IMR-90 (cell line): ENCODE measurements at regions not wholly inside any gene's neighbourhood (a gene's known extent, or its start where the extent isn't known, plus 50 kb on each side); places are given as distances from the start of the nearest gene placed in this dataset.

Experiments used
- ATAC-seq: fragments of 200-7000 bp; cut with Tn5 transposase; 2 replicates; pipeline ENCODE4 v1.9.1; 2020; ENCODE audit warnings: low read depth, mild to moderate bottlenecking, moderate library complexity
- BruUV-seq: library from RNA; stranded (reverse); fragments of 400-500 nt; replicated peaks from 2 replicates; lab custom pipeline; 2021; lab: Mats Ljungman, UMichigan
- CTCF ChIA-PET: fragments of 300-600 bp; formaldehyde crosslinking; extraction: SDS; loops from one replicate; lab custom pipeline; 2021; ENCODE audit warnings: antibody characterized with exemption; lab: Yijun Ruan, JAX
- POLR2A ChIA-PET: fragments of 300-600 bp; sonication (Branson Sonifier 250); formaldehyde crosslinking; loops from one replicate; lab custom pipeline; 2022; ENCODE audit warnings: antibody characterized with exemption; ENCODE audit not compliant: unreplicated experiment; lab: Charles Lee
- DNase-seq: peaks from one replicate; pipeline ENCODE4 v3.0.0; 2013
- H2AFZ ChIP-seq: replicated peaks from 2 replicates; pipeline ENCODE3; 2013; ENCODE audit warnings: low read length, mild to moderate bottlenecking; ENCODE audit not compliant: poor library complexity
- H2AK5ac ChIP-seq: 2 replicates; pipeline ENCODE4 v1.6.1; 2013; ENCODE audit warnings: low read depth, low read length, inconsistent platforms
- H2AK9ac ChIP-seq: replicated peaks from 2 replicates; pipeline ENCODE3; 2013; ENCODE audit warnings: mild to moderate bottlenecking, low read depth, low read length, moderate library complexity; ENCODE audit not compliant: poor library complexity
- H2BK120ac ChIP-seq: 2 replicates; pipeline ENCODE4 v1.6.1; 2013; ENCODE audit warnings: low read depth, low read length, inconsistent platforms
- H2BK15ac ChIP-seq: 3 replicates; pipeline ENCODE4 v1.6.1; 2013; ENCODE audit warnings: low read depth, low read length, inconsistent platforms
- H2BK20ac ChIP-seq: 2 replicates; pipeline ENCODE4 v1.6.1; 2013; ENCODE audit warnings: low read depth, mild to moderate bottlenecking, inconsistent platforms, low read length, moderate library complexity
- H2BK5ac ChIP-seq: 2 replicates; pipeline ENCODE4 v1.6.1; 2013; ENCODE audit warnings: mild to moderate bottlenecking, low read depth, low read length, inconsistent platforms; ENCODE audit not compliant: poor library complexity, severe bottlenecking
- H3K14ac ChIP-seq: replicated peaks from 2 replicates; pipeline ENCODE4 v1.6.1; 2013; ENCODE audit warnings: low read depth, low read length, inconsistent platforms
- H3K18ac ChIP-seq: 2 replicates; pipeline ENCODE4 v1.6.1; 2013; ENCODE audit warnings: low read depth, low read length, control low read depth
- H3K23ac ChIP-seq: 2 replicates; pipeline ENCODE4 v1.6.1; 2013; ENCODE audit warnings: low read depth, low read length, inconsistent platforms
- H3K27ac ChIP-seq: 2 replicates; pipeline ENCODE4 v1.5.1; 2013; ENCODE audit warnings: mild to moderate bottlenecking, control low read depth, low read length; ENCODE audit not compliant: insufficient read depth
- H3K27me3 ChIP-seq: 2 replicates; pipeline ENCODE4 v1.6.1; 2013; ENCODE audit warnings: low read length; ENCODE audit not compliant: control insufficient read depth, insufficient read depth
- H3K36me3 ChIP-seq: 2 replicates; pipeline ENCODE4 v1.6.1; 2013; ENCODE audit warnings: low read length, mixed read lengths; ENCODE audit not compliant: control insufficient read depth, insufficient read depth
- H3K4ac ChIP-seq: 2 replicates; pipeline ENCODE4 v1.6.1; 2013; ENCODE audit warnings: low read depth, low read length, inconsistent platforms
- H3K4me1 ChIP-seq: 2 replicates; pipeline ENCODE4 v1.6.1; 2013; ENCODE audit warnings: low read length, mixed read lengths; ENCODE audit not compliant: control insufficient read depth, insufficient read depth
- H3K4me2 ChIP-seq: 2 replicates; pipeline ENCODE4 v1.6.1; 2013; ENCODE audit warnings: low read depth, mild to moderate bottlenecking, control low read depth, low read length, moderate library complexity
- H3K4me3 ChIP-seq: 2 replicates; pipeline ENCODE4 v1.5.1; 2013; ENCODE audit warnings: low read depth, mild to moderate bottlenecking, control low read depth, low read length, moderate library complexity; ENCODE audit not compliant: insufficient read depth
- H3K56ac ChIP-seq: 2 replicates; pipeline ENCODE4 v1.6.1; 2013; ENCODE audit warnings: low read length, inconsistent platforms; ENCODE audit not compliant: insufficient read depth; ENCODE audit errors: extremely low read depth
- H3K79me1 ChIP-seq, 2 experiments: 2 replicates each; pipeline ENCODE4 v1.6.1; 2013; ENCODE audit warnings: low read length in 2 of 2, inconsistent platforms in 1 of 2, low read depth in 1 of 2
- H3K9ac ChIP-seq: 2 replicates; pipeline ENCODE4 v1.6.1; 2013; ENCODE audit warnings: low read depth, low read length, control low read depth
- H3K9me1 ChIP-seq: 2 replicates; pipeline ENCODE4 v1.6.1; 2013; ENCODE audit warnings: low read length, inconsistent platforms; ENCODE audit not compliant: insufficient read depth
- H3K9me3 ChIP-seq: 2 replicates; pipeline ENCODE4 v1.6.1; 2013; ENCODE audit warnings: low read length; ENCODE audit not compliant: control insufficient read depth, insufficient read depth
- H4K20me1 ChIP-seq: 2 replicates; pipeline ENCODE4 v1.6.1; 2013; ENCODE audit warnings: low read length, inconsistent platforms; ENCODE audit not compliant: insufficient read depth
- H4K5ac ChIP-seq: 2 replicates; pipeline ENCODE4 v1.6.1; 2013; ENCODE audit warnings: mild to moderate bottlenecking, low read depth, low read length, control low read depth
- H4K8ac ChIP-seq, 2 experiments: 2 replicates each; pipeline ENCODE4 v1.6.1; 2013; ENCODE audit warnings: low read depth in 2 of 2, low read length in 2 of 2, control low read depth in 1 of 2, inconsistent platforms in 1 of 2
- H4K91ac ChIP-seq: 2 replicates; pipeline ENCODE4 v1.6.1; 2013; ENCODE audit warnings: low read depth, low read length, inconsistent platforms; ENCODE audit not compliant: insufficient read depth
- BHLHE40 ChIP-seq: fragments of 150-350 bp; IDR thresholded peaks from 2 replicates; pipeline ENCODE4 v1.6.1; 2016; ENCODE audit warnings: mild to moderate bottlenecking, low read depth, low read length
- CEBPB ChIP-seq: IDR thresholded peaks from 2 replicates; pipeline ENCODE4 v1.6.1; 2012; ENCODE audit warnings: low read depth, low read length, improper control_type of control experiment
- CHD1 ChIP-seq: IDR thresholded peaks from 2 replicates; pipeline ENCODE4 v1.6.1; 2012; ENCODE audit warnings: low read depth, low read length, improper control_type of control experiment
- CTCF ChIP-seq: conservative IDR thresholded peaks from 2 replicates; pipeline ENCODE4 v1.5.1; 2012; ENCODE audit warnings: mild to moderate bottlenecking, low read depth, low read length, improper control_type of control experiment
- FOS ChIP-seq: fragments of 150-350 bp; IDR thresholded peaks from 2 replicates; pipeline ENCODE4 v1.6.1; 2016; ENCODE audit warnings: low read depth, low read length
- MAFK ChIP-seq: IDR thresholded peaks from 2 replicates; pipeline ENCODE4 v1.6.1; 2012; ENCODE audit warnings: low read depth, low read length, improper control_type of control experiment
- MAZ ChIP-seq: IDR thresholded peaks from 2 replicates; pipeline ENCODE4 v1.6.1; 2012; ENCODE audit warnings: low read depth, mild to moderate bottlenecking, low read length, improper control_type of control experiment, moderate library complexity, borderline replicate concordance
- MXI1 ChIP-seq: IDR thresholded peaks from 2 replicates; pipeline ENCODE4 v1.6.1; 2012; ENCODE audit warnings: low read depth, mild to moderate bottlenecking, low read length, moderate library complexity, borderline replicate concordance
- NFE2L2 ChIP-seq: fragments of 150-350 bp; IDR thresholded peaks from 2 replicates; pipeline ENCODE4 v1.6.1; 2016; ENCODE audit warnings: low read depth, mild to moderate bottlenecking, low read length
- POLR2A ChIP-seq: IDR thresholded peaks from 2 replicates; pipeline ENCODE4 v1.6.1; 2012; ENCODE audit warnings: mild to moderate bottlenecking, low read depth, low read length
- RAD21 ChIP-seq: IDR thresholded peaks from 2 replicates; pipeline ENCODE4 v1.6.1; 2012; ENCODE audit warnings: low read length, improper control_type of control experiment
- RCOR1 ChIP-seq: IDR thresholded peaks from 2 replicates; pipeline ENCODE4 v1.6.1; 2012; ENCODE audit warnings: mild to moderate bottlenecking, low read length, improper control_type of control experiment; ENCODE audit not compliant: insufficient replicate concordance
- RFX5 ChIP-seq: IDR thresholded peaks from 2 replicates; pipeline ENCODE4 v1.8.0; 2012; ENCODE audit warnings: low read depth, mild to moderate bottlenecking, low read length, moderate library complexity
- SMC3 ChIP-seq: fragments of 150-350 bp; IDR thresholded peaks from 2 replicates; pipeline ENCODE4 v1.6.1; 2016; ENCODE audit warnings: low read depth, mild to moderate bottlenecking, antibody characterized with exemption, low read length, moderate library complexity
- dilution Hi-C: fragments of 300-500 bp; cut with HindIII; formaldehyde crosslinking; loops from one replicate; pipeline ENCODE4 v1.14.3; 2018; ENCODE audit warnings: low sequenced_read_pairs; ENCODE audit not compliant: unreplicated experiment
- in situ Hi-C: fragments of 300-500 bp; cut with MboI; formaldehyde crosslinking; loops from 3 replicates; pipeline ENCODE4 v1.14.3; 2019; ENCODE audit warnings: low sequenced_read_pairs, inconsistent platforms, mixed read lengths
- intact Hi-C: fragments of 100-400 bp; cut with micrococcal nuclease; formaldehyde crosslinking; loops from 2 replicates; pipeline ENCODE4 v1.10.0; 2022
- TF ChIP-seq, protein P1 (sequence below): fragments of 150-350 bp; IDR thresholded peaks from 2 replicates; pipeline ENCODE4 v1.6.1; 2016; ENCODE audit warnings: low read depth, mild to moderate bottlenecking, low read length, moderate library complexity, borderline replicate concordance
- TF ChIP-seq, protein P2 (sequence below): fragments of 150-350 bp; IDR thresholded peaks from 2 replicates; pipeline ENCODE4 v1.6.1; 2017; ENCODE audit warnings: mild to moderate bottlenecking, antibody characterized with exemption, low read length, low read depth

DNA sequence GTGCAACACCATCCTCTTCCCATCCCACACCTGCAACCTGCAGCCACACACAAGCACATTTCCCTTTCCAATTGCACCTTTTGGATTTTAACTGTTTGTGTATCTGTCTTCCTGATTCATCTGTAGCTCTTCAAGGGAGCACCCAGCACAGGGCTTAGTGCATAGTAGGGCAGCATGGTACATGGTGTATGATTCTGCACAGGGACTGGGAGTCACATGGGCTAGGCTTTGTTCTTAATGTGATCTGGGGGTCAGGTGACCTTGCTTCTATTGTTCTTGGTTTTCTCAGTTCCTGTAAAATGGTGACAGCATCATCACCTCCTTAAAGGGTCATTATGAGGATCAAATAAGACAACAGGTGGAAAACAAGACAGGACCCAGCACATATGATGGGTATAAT is 419.3 kb downstream of the MATN1 start:
- H4K8ac ChIP-seq = no peak overlapping the region
- no peak for ATAC-seq
- H3K18ac ChIP-seq = no peak overlapping the region
- no peak for DNase-seq
- no peak overlapping the region for H3K23ac ChIP-seq
- no peaks in the 10 kb centered on the region for H3K9me3 ChIP-seq
- no peak overlapping the region for H2BK20ac ChIP-seq
- no peak overlapping the region for H2BK5ac ChIP-seq
- H3K36me3 ChIP-seq = no peaks in the 10 kb centered on the region
- no peak overlapping the region for H3K9ac ChIP-seq
- no peak overlapping the region for H3K4me3 ChIP-seq
- no peak overlapping the region for H2BK120ac ChIP-seq
- no peak overlapping the region for H3K27ac ChIP-seq
- TF ChIP-seq BHLHE40 = no peak
- TF ChIP-seq MXI1 = no peak
- TF ChIP-seq CTCF = no peak
- TF ChIP-seq, protein P1, sequence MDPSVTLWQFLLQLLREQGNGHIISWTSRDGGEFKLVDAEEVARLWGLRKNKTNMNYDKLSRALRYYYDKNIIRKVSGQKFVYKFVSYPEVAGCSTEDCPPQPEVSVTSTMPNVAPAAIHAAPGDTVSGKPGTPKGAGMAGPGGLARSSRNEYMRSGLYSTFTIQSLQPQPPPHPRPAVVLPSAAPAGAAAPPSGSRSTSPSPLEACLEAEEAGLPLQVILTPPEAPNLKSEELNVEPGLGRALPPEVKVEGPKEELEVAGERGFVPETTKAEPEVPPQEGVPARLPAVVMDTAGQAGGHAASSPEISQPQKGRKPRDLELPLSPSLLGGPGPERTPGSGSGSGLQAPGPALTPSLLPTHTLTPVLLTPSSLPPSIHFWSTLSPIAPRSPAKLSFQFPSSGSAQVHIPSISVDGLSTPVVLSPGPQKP = no peak
- TF ChIP-seq RCOR1 = no peak
- TF ChIP-seq CEBPB = no peak
- TF ChIP-seq, protein P2, sequence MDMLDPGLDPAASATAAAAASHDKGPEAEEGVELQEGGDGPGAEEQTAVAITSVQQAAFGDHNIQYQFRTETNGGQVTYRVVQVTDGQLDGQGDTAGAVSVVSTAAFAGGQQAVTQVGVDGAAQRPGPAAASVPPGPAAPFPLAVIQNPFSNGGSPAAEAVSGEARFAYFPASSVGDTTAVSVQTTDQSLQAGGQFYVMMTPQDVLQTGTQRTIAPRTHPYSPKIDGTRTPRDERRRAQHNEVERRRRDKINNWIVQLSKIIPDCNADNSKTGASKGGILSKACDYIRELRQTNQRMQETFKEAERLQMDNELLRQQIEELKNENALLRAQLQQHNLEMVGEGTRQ = no peak
- TF ChIP-seq NFE2L2 = no peak
- no peak for TF ChIP-seq FOS
- no peak for TF ChIP-seq SMC3
- no peak for TF ChIP-seq CHD1
- TF ChIP-seq MAZ = no peak
- TF ChIP-seq RFX5 = no peak
- no peak for TF ChIP-seq POLR2A
- no peak for TF ChIP-seq MAFK
- no peak for TF ChIP-seq RAD21
- H4K91ac ChIP-seq = no peak overlapping the region
- H4K20me1 ChIP-seq = no peaks in the 10 kb centered on the region
- no peak overlapping the region for H4K5ac ChIP-seq
- H2AK9ac ChIP-seq = no peak overlapping the region
- POLR2A ChIA-PET = no interaction called here
- no peaks in the 10 kb centered on the region for H3K27me3 ChIP-seq
- H3K4me2 ChIP-seq = no peak overlapping the region
- CTCF ChIA-PET = no interaction called here
- no peak overlapping the region for H3K4ac ChIP-seq
- no peaks in the 10 kb centered on the region for H3K79me1 ChIP-seq
- H2AK5ac ChIP-seq = no peak overlapping the region
- no peak overlapping the region for H3K56ac ChIP-seq
- intact Hi-C loops = no loop called here
- no peak overlapping the region for H3K14ac ChIP-seq
- in situ Hi-C loops = no loop called here
- H2AFZ ChIP-seq = no peak overlapping the region
- no peak overlapping the region for H2BK15ac ChIP-seq
- no TSS peak for BruUV-seq
- dilution Hi-C loops = no loop called here
- no peaks in the 10 kb centered on the region for H3K4me1 ChIP-seq
- no peaks in the 10 kb centered on the region for H3K9me1 ChIP-seq
